H9 (cell line): ENCODE measurements at regions not wholly inside any gene's neighbourhood (a gene's known extent, or its start where the extent isn't known, plus 50 kb on each side); places are given as distances from the start of the nearest gene placed in this dataset.

Experiments
- DNase-seq: peaks from one replicate; pipeline ENCODE4 v3.0.0-alpha.2; 2017
- H2AFZ ChIP-seq: one replicate; pipeline ENCODE4 v1.6.1; 2013; ENCODE audit warnings: mild to moderate bottlenecking, low read length, control low read depth, moderate library complexity
- H2AK5ac ChIP-seq: 2 replicates; pipeline ENCODE4 v1.6.1; 2013; ENCODE audit warnings: low read length, control low read depth, mixed read lengths; ENCODE audit not compliant: insufficient read length
- H2BK120ac ChIP-seq: one replicate; pipeline ENCODE4 v1.6.1; 2013; ENCODE audit warnings: low read depth, mild to moderate bottlenecking, low read length, control low read depth, inconsistent platforms; ENCODE audit not compliant: poor library complexity, severe bottlenecking
- H2BK12ac ChIP-seq: 2 replicates; pipeline ENCODE4 v1.6.1; 2013; ENCODE audit warnings: low read length, control low read depth, mixed read lengths, low read depth; ENCODE audit not compliant: insufficient read length
- H2BK15ac ChIP-seq: 2 replicates; pipeline ENCODE4 v1.6.1; 2013; ENCODE audit warnings: low read depth, low read length, control low read depth
- H2BK20ac ChIP-seq: one replicate; pipeline ENCODE4 v1.6.1; 2013; ENCODE audit warnings: low read depth, mild to moderate bottlenecking, low read length, control low read depth, inconsistent platforms; ENCODE audit not compliant: poor library complexity, severe bottlenecking
- H2BK5ac ChIP-seq: 2 replicates; pipeline ENCODE4 v1.6.1; 2013; ENCODE audit warnings: low read length, control low read depth, mixed read lengths; ENCODE audit not compliant: insufficient read length
- H3K14ac ChIP-seq: 2 replicates; pipeline ENCODE4 v1.6.1; 2013; ENCODE audit warnings: low read length, control low read depth; ENCODE audit not compliant: insufficient read depth
- H3K18ac ChIP-seq: 2 replicates; pipeline ENCODE4 v1.6.1; 2013; ENCODE audit warnings: low read depth, mild to moderate bottlenecking, mixed read lengths, low read length, control low read depth; ENCODE audit not compliant: insufficient read length
- H3K23ac ChIP-seq: 2 replicates; pipeline ENCODE4 v1.6.1; 2013; ENCODE audit warnings: low read length, control low read depth, mixed read lengths, low read depth; ENCODE audit not compliant: insufficient read length
- H3K23me2 ChIP-seq: 2 replicates; pipeline ENCODE4 v1.6.1; 2013; ENCODE audit warnings: low read depth, mild to moderate bottlenecking, mixed read lengths, low read length, control low read depth; ENCODE audit not compliant: insufficient read length, poor library complexity, severe bottlenecking
- H3K27ac ChIP-seq: 2 replicates; pipeline ENCODE4 v1.5.1; 2013; ENCODE audit warnings: low read length, control low read depth, mixed read lengths, low read depth; ENCODE audit not compliant: insufficient read length
- H3K27me3 ChIP-seq: 2 replicates; pipeline ENCODE4 v1.6.1; 2013; ENCODE audit warnings: low read length, control low read depth, inconsistent platforms; ENCODE audit not compliant: insufficient read depth
- H3K4ac ChIP-seq: 2 replicates; pipeline ENCODE4 v1.6.1; 2013; ENCODE audit warnings: low read depth, mild to moderate bottlenecking, control low read depth, inconsistent platforms, low read length, moderate library complexity
- H3K4me1 ChIP-seq: 2 replicates; pipeline ENCODE4 v1.6.1; 2013; ENCODE audit warnings: low read length, control low read depth, inconsistent platforms; ENCODE audit not compliant: insufficient read depth
- H3K4me2 ChIP-seq: 2 replicates; pipeline ENCODE4 v1.6.1; 2013; ENCODE audit warnings: low read length, control low read depth, mixed read lengths; ENCODE audit not compliant: insufficient read length, insufficient read depth
- H3K56ac ChIP-seq: 2 replicates; pipeline ENCODE4 v1.6.1; 2013; ENCODE audit warnings: low read depth, mild to moderate bottlenecking, mixed read lengths, low read length, control low read depth; ENCODE audit not compliant: insufficient read length
- H3K79me1 ChIP-seq: 2 replicates; pipeline ENCODE4 v1.6.1; 2013; ENCODE audit warnings: low read depth, mild to moderate bottlenecking, moderate library complexity, low read length, control low read depth, inconsistent platforms; ENCODE audit not compliant: insufficient read depth, poor library complexity, severe bottlenecking
- H3K79me2 ChIP-seq: 2 replicates; pipeline ENCODE4 v1.6.1; 2013; ENCODE audit warnings: low read length, control low read depth, inconsistent platforms; ENCODE audit not compliant: insufficient read depth
- H3K9ac ChIP-seq: 2 replicates; pipeline ENCODE4 v1.6.1; 2013; ENCODE audit warnings: low read length, control low read depth, mixed read lengths; ENCODE audit not compliant: insufficient read length; ENCODE audit errors: extremely low read depth
- H3K9me3 ChIP-seq: one replicate; pipeline ENCODE4 v1.6.1; 2013; ENCODE audit warnings: low read depth, low read length, inconsistent platforms; ENCODE audit not compliant: control insufficient read depth
- H3T11ph ChIP-seq: one replicate; pipeline ENCODE4 v1.6.1; 2013; ENCODE audit warnings: mild to moderate bottlenecking, low read length, control low read depth, inconsistent platforms
- H4K20me1 ChIP-seq: one replicate; pipeline ENCODE4 v1.6.1; 2013; ENCODE audit not compliant: control insufficient read depth, insufficient read length, insufficient read depth
- H4K5ac ChIP-seq: 2 replicates; pipeline ENCODE4 v1.6.1; 2013; ENCODE audit warnings: low read depth, mild to moderate bottlenecking, mixed read lengths, low read length, control low read depth; ENCODE audit not compliant: insufficient read length
- H4K8ac ChIP-seq: replicated peaks from 2 replicates; pipeline ENCODE4 v1.6.1; 2013; ENCODE audit warnings: low read length, control low read depth, mixed read lengths, low read depth; ENCODE audit not compliant: insufficient read length
- H4K91ac ChIP-seq: 2 replicates; pipeline ENCODE4 v1.6.1; 2013; ENCODE audit warnings: low read depth, mild to moderate bottlenecking, moderate library complexity, mixed read lengths, low read length, control low read depth; ENCODE audit not compliant: insufficient read length
- H3K27ac Mint-ChIP-seq, 3 experiments: 2 replicates in 2 of 3; 3 replicates in 1 of 3; pipeline ENCODE4 v1.8.0; 2020 to 2021; ENCODE audit warnings: mixed read lengths in 3 of 3, mild to moderate bottlenecking in 1 of 3, moderate library complexity in 1 of 3
- H3K27me3 Mint-ChIP-seq: 2 replicates; pipeline ENCODE4 v1.8.0; 2021; ENCODE audit warnings: low read depth, mild to moderate bottlenecking, moderate library complexity, mixed read lengths
- H3K36me3 Mint-ChIP-seq, 3 experiments: 2 replicates in 2 of 3; 3 replicates in 1 of 3; pipeline ENCODE4 v1.8.0; 2020 to 2021; ENCODE audit warnings: low read depth in 3 of 3, mixed read lengths in 3 of 3; ENCODE audit not compliant: insufficient read depth in 1 of 3
- H3K4me1 Mint-ChIP-seq, 2 experiments: 2 replicates each; pipeline ENCODE4 v1.8.0; 2020; ENCODE audit warnings: mixed read lengths in 2 of 2
- H3K4me3 Mint-ChIP-seq, 2 experiments: 2 replicates in 1 of 2; 3 replicates in 1 of 2; pipeline ENCODE4 v1.8.0; 2020 to 2021; ENCODE audit warnings: mild to moderate bottlenecking in 2 of 2, mixed read lengths in 2 of 2, moderate library complexity in 1 of 2
- H3K9me3 Mint-ChIP-seq, 2 experiments: 2 replicates in 1 of 2; 3 replicates in 1 of 2; pipeline ENCODE4 v1.8.0; 2020; ENCODE audit warnings: mild to moderate bottlenecking in 2 of 2, mixed read lengths in 2 of 2, moderate library complexity in 1 of 2
- CTCF ChIP-seq: fragments of 200-600 bp; sonication (generic); conservative IDR thresholded peaks from 3 replicates; pipeline ENCODE4 v1.8.0; 2021; ENCODE audit warnings: antibody characterized with exemption, mild to moderate bottlenecking
- WGBS: extraction: QIAGEN DNeasy Blood & Tissue Kit; methylation state at CpG from one replicate; pipeline ENCODE4 v1.1.7; 2013; ENCODE audit warnings: missing lambda C conversion rate, low lambda C conversion rate, mixed read lengths; ENCODE audit not compliant: insufficient read length; ENCODE audit errors: extremely low coverage; 5-methylcytosine and 5-hydroxymethylcytosine counted together

- Histone ChIP-seq H3K27ac (no peak overlapping the region), H2BK15ac (no peak overlapping the region), H4K20me1 (no peaks in the 10 kb centered on the region), H3K79me1 (no peaks in the 10 kb centered on the region), H4K5ac (no peak overlapping the region), H3K27me3 (no peaks in the 10 kb centered on the region), H2BK5ac (no peak overlapping the region), H4K8ac (no peak overlapping the region), H2BK20ac (no peak overlapping the region), H3K23me2 (no peaks in the 10 kb centered on the region), H2AFZ (no peak overlapping the region), H3K23ac (no peak overlapping the region), H3K18ac (no peak overlapping the region), H3K9ac (no peak overlapping the region), H3K14ac (no peak overlapping the region), H3K4me1 (no peaks in the 10 kb centered on the region), H3T11ph (no peak overlapping the region), H3K4ac (no peak overlapping the region), H3K79me2 (no peaks in the 10 kb centered on the region), H2AK5ac (no peak overlapping the region), H3K9me3 (peaks cover 10% of the 10 kb centered on the region), H2BK120ac (no peak overlapping the region), H3K4me2 (no peak overlapping the region), H4K91ac (no peak overlapping the region), H2BK12ac (no peak overlapping the region), H3K56ac (no peak overlapping the region)
- no peak for TF ChIP-seq CTCF
- no peak for DNase-seq
- Mint-ChIP-seq H3K27me3 (no peaks in the 10 kb centered on the region; the same call in 1 of the 2 replicates), H3K4me3 (no peak overlapping the region), H3K36me3 (peaks cover 0 to 10% (median 0%) of the 10 kb centered on the region in 3 experiments; a peak in 2 of 7 replicates), H3K27ac (no peak overlapping the region), H3K9me3 (peaks cover 18 to 83% of the 10 kb centered on the region in 2 experiments), H3K4me1 (no peaks in the 10 kb centered on the region)
- no CpG with 5 or more reads among the region's 1 CpG for WGBS
Measured at GRCh38 chr9:1531424-1531823, 481.3 kb downstream of the DMRT2 start.
